ENCODE measurements at regions not wholly inside any gene's neighbourhood (a gene's known extent, or its start where the extent isn't known, plus 50 kb on each side); places are given as distances from the start of the nearest gene placed in this dataset.

GRCh38 chr12:124517260-124518050 lies 50.0 kb downstream of the NCOR2 start:
- TF ChIP-seq EZH2phosphoT487 (IDR thresholded peaks at IDR 0.05; ENCODE audit: borderline replicate concordance, low read depth, low read length) (no peak), CTCF (conservative IDR thresholded peaks at IDR 0.05; ENCODE audit: low read length) (no peak)

Measured in OCI-LY7 (cell line).